GM18907 (cell line): ENCODE measurements at regions not wholly inside any gene's neighbourhood (a gene's known extent, or its start where the extent isn't known, plus 50 kb on each side); places are given as distances from the start of the nearest gene placed in this dataset.
"Not testable (repeated sequence)": the region's sequence is repeated elsewhere in the genome, so short reads cannot be mapped to it uniquely, and the experiment has no call there.

Experiments used
- ATAC-seq: cut with Tn5 transposase; IDR thresholded peaks from one replicate; pipeline ENCODE4 v1.9.1; 2021; ENCODE audit warnings: mild to moderate bottlenecking, moderate library complexity; ENCODE audit not compliant: unreplicated experiment

- no peak for ATAC-seq
These were observed 96.1 kb downstream of the DRD1 start for GRCh38 chr5:175347931-175348330.

- ATAC-seq: no peak
These were observed 97.0 kb downstream of the DRD1 start for GRCh38 chr5:175347027-175347426.

GRCh38 chr5:175344331-175345195, 99.4 kb downstream of the DRD1 start:
- no peak for ATAC-seq

GRCh38 chr5:175343308-175343707, 100.7 kb downstream of the DRD1 start:
- no peak for ATAC-seq

GRCh38 chr5:175340180-175340579, 103.8 kb downstream of the DRD1 start:
- no peak for ATAC-seq

GRCh38 chr5:175337680-175338079, 106.3 kb downstream of the DRD1 start:
- ATAC-seq: no peak

GRCh38 chr5:175336781-175337180, 107.2 kb downstream of the DRD1 start:
- ATAC-seq: no peak

GRCh38 chr5:175335691-175336090, 108.3 kb downstream of the DRD1 start:
- no peak for ATAC-seq

GRCh38 chr5:175331173-175332036, 112.6 kb downstream of the DRD1 start:
- not testable (repeated sequence) for ATAC-seq

- no peak for ATAC-seq
These were observed 114.0 kb downstream of the DRD1 start for GRCh38 chr5:175329976-175330375.

- no peak for ATAC-seq
These were observed 115.3 kb downstream of the DRD1 start for GRCh38 chr5:175328687-175329086.

- no peak for ATAC-seq
These were observed 115.8 kb downstream of the DRD1 start for GRCh38 chr5:175328176-175328575.

GRCh38 chr5:175325681-175326080, 118.3 kb downstream of the DRD1 start:
- no peak for ATAC-seq

- no peak for ATAC-seq
These were observed 122.0 kb downstream of the DRD1 start for GRCh38 chr5:175321927-175322532.

- ATAC-seq: no peak
These were observed 124.8 kb downstream of the DRD1 start for GRCh38 chr5:175319199-175319598.

- no peak for ATAC-seq
These were observed 126.1 kb downstream of the DRD1 start for GRCh38 chr5:175317872-175318271.

- ATAC-seq: no peak
These were observed 134.7 kb downstream of the DRD1 start for GRCh38 chr5:175309218-175309810.

- ATAC-seq: no peak
These were observed 135.3 kb downstream of the DRD1 start for GRCh38 chr5:175308701-175309100.

GRCh38 chr5:175306381-175306780, 137.6 kb downstream of the DRD1 start:
- ATAC-seq: no peak

GRCh38 chr5:175305251-175305650, 138.7 kb downstream of the DRD1 start:
- no peak for ATAC-seq

- ATAC-seq: no peak
These were observed 153.6 kb downstream of the DRD1 start for GRCh38 chr5:175290379-175290778.
